NCI-H524 treated with DMSO at 0.1 percent for 48 hours (cell line): ENCODE measurements at regions not wholly inside any gene's neighbourhood (a gene's known extent, or its start where the extent isn't known, plus 50 kb on each side); places are given as distances from the start of the nearest gene placed in this dataset.

Source experiments
- DNase-seq: peaks from one replicate; lab custom pipeline; 2025; lab: John Stamatoyannopoulos, UW

- no peak for DNase-seq
Observed at GRCh38 chr6:15042938-15043337, 202.9 kb upstream of the JARID2 start.

GRCh38 chr6:15044146-15044882 is 201.6 kb upstream of the JARID2 start:
- no peak for DNase-seq

- no peak for DNase-seq
Observed at GRCh38 chr6:15044948-15045347, 200.9 kb upstream of the JARID2 start.

GRCh38 chr6:15046751-15047150 is 199.1 kb upstream of the JARID2 start:
- DNase-seq = no peak

GRCh38 chr6:15048367-15048766 is 197.5 kb upstream of the JARID2 start:
- DNase-seq = no peak

GRCh38 chr6:15058200-15059061 is 187.4 kb upstream of the JARID2 start:
- no peak for DNase-seq

- DNase-seq = no peak
Observed at GRCh38 chr6:15061180-15061641, 184.7 kb upstream of the JARID2 start.

GRCh38 chr6:15061908-15062515 is 183.9 kb upstream of the JARID2 start:
- DNase-seq = peak; percentile 98

GRCh38 chr6:15062516-15063252 is 183.2 kb upstream of the JARID2 start:
- no peak for DNase-seq

- no peak for DNase-seq
Observed at GRCh38 chr6:15063253-15063853, 182.5 kb upstream of the JARID2 start.

- no peak for DNase-seq
Observed at GRCh38 chr6:15065261-15065989, 180.4 kb upstream of the JARID2 start.

- no peak for DNase-seq
Observed at GRCh38 chr6:15066089-15066758, 179.6 kb upstream of the JARID2 start.

GRCh38 chr6:15073344-15073789 is 172.5 kb upstream of the JARID2 start:
- no peak for DNase-seq

- no peak for DNase-seq
Observed at GRCh38 chr6:15073883-15074465, 171.9 kb upstream of the JARID2 start.

- DNase-seq = no peak
Observed at GRCh38 chr6:15074806-15075205, 171.1 kb upstream of the JARID2 start.

- DNase-seq = no peak
Observed at GRCh38 chr6:15076565-15076964, 169.3 kb upstream of the JARID2 start.

GRCh38 chr6:15077006-15077405 is 168.9 kb upstream of the JARID2 start:
- DNase-seq = no peak

GRCh38 chr6:15077961-15078360 is 167.9 kb upstream of the JARID2 start:
- no peak for DNase-seq

- no peak for DNase-seq
Observed at GRCh38 chr6:15079288-15079817, 166.5 kb upstream of the JARID2 start.

- DNase-seq = no peak
Observed at GRCh38 chr6:15080895-15081294, 165.0 kb upstream of the JARID2 start.
